HG03095 (cell line): ENCODE measurements at regions not wholly inside any gene's neighbourhood (a gene's known extent, or its start where the extent isn't known, plus 50 kb on each side); places are given as distances from the start of the nearest gene placed in this dataset.
"Not testable (repeated sequence)": the region's sequence is repeated elsewhere in the genome, so short reads cannot be mapped to it uniquely, and the experiment has no call there.

Experiments used
- ATAC-seq: cut with Tn5 transposase; IDR thresholded peaks from one replicate; pipeline ENCODE4 v1.9.1; 2021; ENCODE audit warnings: moderate library complexity; ENCODE audit not compliant: unreplicated experiment

GRCh38 chr6:74343321-74343720 lies 647.3 kb downstream of the CD109 start:
- not testable (repeated sequence) for ATAC-seq

- no peak for ATAC-seq
Measured at GRCh38 chr6:74334722-74335121, 638.7 kb downstream of the CD109 start.

- ATAC-seq = no peak
Measured at GRCh38 chr6:74333406-74333805, 637.4 kb downstream of the CD109 start.

GRCh38 chr6:74320715-74321114 lies 624.7 kb downstream of the CD109 start:
- no peak for ATAC-seq

- no peak for ATAC-seq
Measured at GRCh38 chr6:74320074-74320473, 624.1 kb downstream of the CD109 start.

GRCh38 chr6:74319292-74319691 lies 623.3 kb downstream of the CD109 start:
- ATAC-seq = no peak

- no peak for ATAC-seq
Measured at GRCh38 chr6:74318738-74319137, 622.7 kb downstream of the CD109 start.

- no peak for ATAC-seq
Measured at GRCh38 chr6:74312081-74312480, 616.1 kb downstream of the CD109 start.

- no peak for ATAC-seq
Measured at GRCh38 chr6:74311431-74311830, 615.4 kb downstream of the CD109 start.

- ATAC-seq = no peak
Measured at GRCh38 chr6:74289884-74290283, 593.9 kb downstream of the CD109 start.

- no peak for ATAC-seq
Measured at GRCh38 chr6:74287932-74288331, 591.9 kb downstream of the CD109 start.

- no peak for ATAC-seq
Measured at GRCh38 chr6:74287441-74287840, 591.4 kb downstream of the CD109 start.

GRCh38 chr6:74284284-74284683 lies 588.3 kb downstream of the CD109 start:
- ATAC-seq = no peak

- ATAC-seq = no peak
Measured at GRCh38 chr6:74283532-74283931, 587.5 kb downstream of the CD109 start.

- no peak for ATAC-seq
Measured at GRCh38 chr6:74282143-74282689, 586.2 kb downstream of the CD109 start.

- no peak for ATAC-seq
Measured at GRCh38 chr6:74280130-74280692, 584.2 kb downstream of the CD109 start.

- no peak for ATAC-seq
Measured at GRCh38 chr6:74277777-74278186, 581.8 kb downstream of the CD109 start.

GRCh38 chr6:74273541-74273940 lies 577.5 kb downstream of the CD109 start:
- ATAC-seq = no peak

- ATAC-seq = no peak
Measured at GRCh38 chr6:74269600-74269858, 573.5 kb downstream of the CD109 start.

GRCh38 chr6:74268815-74269599 lies 573.0 kb downstream of the CD109 start:
- no peak for ATAC-seq

- no peak for ATAC-seq
Measured at GRCh38 chr6:74259981-74260380, 564.0 kb downstream of the CD109 start.

GRCh38 chr6:74256781-74257180 lies 560.8 kb downstream of the CD109 start:
- ATAC-seq = no peak

GRCh38 chr6:74256381-74256780 lies 560.4 kb downstream of the CD109 start:
- no peak for ATAC-seq
